Epithelial cell of proximal tubule (primary cell): ENCODE measurements at regions not wholly inside any gene's neighbourhood (a gene's known extent, or its start where the extent isn't known, plus 50 kb on each side); places are given as distances from the start of the nearest gene placed in this dataset.

Experiments used
- DNase-seq: peaks from one replicate; pipeline ENCODE4 v3.0.0-alpha.2; 2011; ENCODE audit warnings: low read depth
- H3K4me3 ChIP-seq: 2 replicates; pipeline ENCODE4 v1.5.1; 2011; ENCODE audit warnings: low read depth, mild to moderate bottlenecking, low read length
- CTCF ChIP-seq: conservative IDR thresholded peaks from 2 replicates; pipeline ENCODE4 v1.5.1; 2012; ENCODE audit warnings: low read depth, mild to moderate bottlenecking, low read length

- no peak for TF ChIP-seq CTCF
- H3K4me3 ChIP-seq = no peak overlapping the region
- no peak for DNase-seq
Measured at GRCh38 chr1:45272913-45273371, 53.8 kb upstream of the HPDL start.

- DNase-seq = no peak
- TF ChIP-seq CTCF = no peak
- no peak overlapping the region for H3K4me3 ChIP-seq
Measured at GRCh38 chr1:45275054-45275453, 51.6 kb upstream of the HPDL start.
